GM19455 (cell line): ENCODE measurements at regions not wholly inside any gene's neighbourhood (a gene's known extent, or its start where the extent isn't known, plus 50 kb on each side); places are given as distances from the start of the nearest gene placed in this dataset.

ENCODE experiments used
- ATAC-seq: cut with Tn5 transposase; IDR thresholded peaks from one replicate; pipeline ENCODE4 v1.9.1; 2021; ENCODE audit not compliant: unreplicated experiment

DNA sequence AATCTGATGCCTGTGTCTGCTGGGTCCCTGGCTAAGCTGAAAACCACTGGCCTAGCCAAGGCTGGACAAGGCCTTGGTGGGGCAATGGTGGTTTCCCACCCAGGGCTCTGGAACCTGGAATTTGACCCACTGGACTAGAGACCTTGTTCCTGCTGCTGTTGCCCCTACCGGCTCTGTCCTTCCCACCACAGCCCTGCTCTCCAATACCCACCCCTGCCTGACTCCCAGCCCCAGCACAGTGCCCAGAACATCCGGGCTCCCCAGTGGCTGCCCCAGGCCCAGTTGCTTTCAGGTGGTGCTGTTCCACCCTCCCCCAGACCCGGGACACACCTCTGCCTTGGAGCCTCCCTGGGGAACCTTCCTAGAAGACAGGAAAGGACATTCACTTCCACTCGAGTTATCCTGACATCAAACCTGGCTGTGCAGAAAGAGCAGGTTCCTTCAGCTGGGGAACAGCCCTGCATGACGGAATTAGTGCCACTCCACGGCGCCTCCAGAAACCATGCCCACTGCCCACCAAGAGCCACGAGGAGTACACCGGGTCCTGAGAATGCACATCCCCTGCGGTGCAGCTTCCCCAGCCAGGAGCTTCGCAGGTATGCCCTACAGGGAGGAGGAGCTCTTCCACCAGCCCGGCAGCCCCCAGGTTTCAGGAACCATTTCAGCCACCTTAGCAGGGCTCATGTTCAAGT, 152.8 kb downstream of the OAT start:
- ATAC-seq: no peak

DNA sequence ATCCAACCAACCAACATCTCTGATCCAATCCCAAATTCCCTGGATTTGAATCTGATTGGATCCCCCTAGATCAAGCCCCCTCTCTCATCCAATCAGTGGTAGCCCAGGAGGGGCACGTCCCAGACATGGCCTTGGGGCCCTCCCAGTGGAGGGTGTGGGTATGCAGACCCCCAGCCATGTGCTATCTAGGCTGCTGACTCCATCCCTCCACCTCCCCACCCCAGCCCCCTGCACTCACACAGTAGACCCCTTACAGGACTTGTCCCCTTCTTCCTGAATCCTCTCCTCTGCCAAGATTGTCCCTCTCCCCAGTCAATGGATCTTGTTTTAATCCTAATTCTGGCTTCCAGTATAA, 153.4 kb downstream of the OAT start:
- no peak for ATAC-seq

DNA sequence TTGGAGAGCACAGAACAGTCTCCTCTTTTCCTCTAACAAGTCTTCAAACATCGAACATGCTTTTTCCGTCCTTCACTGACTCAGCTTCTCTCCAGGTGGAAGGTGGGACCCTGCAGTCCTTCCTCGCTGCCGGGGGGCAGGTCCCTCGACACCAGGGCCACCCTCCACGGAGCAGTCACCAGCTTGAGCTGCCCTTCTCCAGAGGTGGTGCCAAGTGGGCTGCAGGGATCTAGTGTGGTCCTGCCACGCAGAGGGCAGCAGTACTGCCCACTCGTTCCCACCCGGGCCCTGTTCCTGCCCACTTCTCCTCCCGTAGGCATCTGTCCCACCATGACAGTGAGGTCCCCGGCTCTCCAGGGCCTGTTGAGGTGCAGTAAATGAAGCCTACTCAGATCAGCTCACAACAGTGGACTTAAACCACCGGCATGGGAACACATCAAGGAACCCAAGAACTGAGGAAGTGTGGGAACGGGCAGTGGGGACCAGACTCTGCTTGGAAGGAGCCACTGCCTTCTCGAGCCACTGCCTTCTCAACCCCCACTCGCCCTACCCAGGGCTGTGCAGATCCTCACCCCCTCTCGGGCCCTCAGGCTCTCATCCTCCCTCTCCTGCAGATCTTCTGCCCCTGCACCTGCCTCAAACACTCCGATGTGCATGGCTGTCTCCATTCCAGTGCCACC, 153.9 kb downstream of the OAT start:
- ATAC-seq: no peak

GRCh38 chr10:124264271-124264670, 154.5 kb downstream of the OAT start:
- ATAC-seq: no peak

- ATAC-seq: no peak
Measured at GRCh38 chr10:124263726-124264125, 155.0 kb downstream of the OAT start.

- ATAC-seq: no peak
Measured at GRCh38 chr10:124262971-124263370, 155.8 kb downstream of the OAT start.

DNA sequence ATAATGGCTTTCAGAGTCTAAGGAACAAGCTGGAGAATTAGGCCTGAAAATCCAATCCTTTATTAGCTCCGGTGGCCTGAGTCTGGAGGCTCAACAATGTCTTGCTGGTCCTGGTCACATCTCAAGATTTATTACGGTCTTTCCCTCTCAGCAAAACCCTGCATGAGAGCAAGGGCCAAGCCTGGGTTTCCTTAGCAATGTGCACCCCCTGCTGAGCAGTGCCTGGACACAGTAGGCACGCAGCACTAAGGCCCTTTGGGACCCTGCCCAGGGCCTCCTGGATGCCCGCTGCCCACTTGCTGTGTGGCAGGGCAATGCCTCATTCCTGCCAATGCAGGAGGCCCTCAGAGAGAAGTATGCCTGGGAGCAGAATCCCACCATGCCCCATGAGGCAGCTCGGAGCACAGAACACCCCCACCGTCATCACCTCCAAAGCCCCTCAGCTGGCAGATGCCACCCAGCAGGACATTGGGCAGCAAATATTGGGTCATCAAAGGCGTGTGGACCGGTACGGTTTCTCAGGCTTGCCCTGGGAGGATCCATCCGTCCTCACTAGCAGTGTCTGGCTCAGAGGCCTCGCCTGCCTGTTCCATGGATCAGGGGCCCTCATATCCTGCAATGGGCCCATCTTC, 156.4 kb downstream of the OAT start:
- ATAC-seq: no peak

- no peak for ATAC-seq
Measured at GRCh38 chr10:124259139-124259825, 159.4 kb downstream of the OAT start.

GRCh38 chr10:124257781-124258180, 160.9 kb downstream of the OAT start:
- ATAC-seq: no peak

DNA sequence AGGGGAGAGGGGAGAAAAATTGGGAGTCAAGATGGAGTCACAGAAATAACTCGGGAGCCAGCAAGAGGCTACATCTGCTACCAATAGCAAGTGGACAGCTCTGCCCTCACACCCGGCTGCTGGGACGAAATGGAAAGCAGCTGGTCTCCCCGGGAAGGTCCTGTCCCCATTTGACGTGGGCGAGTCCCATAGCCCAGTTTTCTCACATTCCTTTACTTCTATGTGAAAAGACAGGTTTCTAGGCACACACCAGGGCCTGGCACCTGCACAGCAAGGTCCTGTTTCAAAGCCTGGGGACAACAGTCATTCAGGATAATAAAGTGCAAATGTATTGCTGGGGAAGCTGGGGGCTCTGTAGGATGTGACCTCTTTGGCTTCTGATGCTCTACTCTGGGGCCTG, 162.6 kb downstream of the OAT start:
- ATAC-seq: no peak

DNA sequence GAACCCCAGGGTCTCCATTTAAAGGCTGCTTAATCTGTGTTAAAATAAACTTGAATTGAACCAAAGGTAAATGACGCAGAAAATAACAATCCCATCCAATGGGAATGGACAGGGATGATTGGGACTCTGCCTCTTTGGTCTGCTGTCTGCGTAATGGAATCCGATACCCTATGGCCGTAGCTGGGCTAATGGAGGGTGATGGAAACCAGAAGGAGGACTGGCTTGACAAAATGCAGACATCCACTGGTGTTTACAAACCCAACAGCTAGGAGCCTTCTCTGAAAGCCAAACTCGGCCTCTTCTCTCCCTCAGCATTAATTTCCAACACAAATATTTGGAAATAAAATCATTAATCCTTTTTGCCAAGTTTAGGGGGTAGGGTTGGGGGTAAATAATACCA, 162.2 kb upstream of the CHST15 start:
- no peak for ATAC-seq

DNA sequence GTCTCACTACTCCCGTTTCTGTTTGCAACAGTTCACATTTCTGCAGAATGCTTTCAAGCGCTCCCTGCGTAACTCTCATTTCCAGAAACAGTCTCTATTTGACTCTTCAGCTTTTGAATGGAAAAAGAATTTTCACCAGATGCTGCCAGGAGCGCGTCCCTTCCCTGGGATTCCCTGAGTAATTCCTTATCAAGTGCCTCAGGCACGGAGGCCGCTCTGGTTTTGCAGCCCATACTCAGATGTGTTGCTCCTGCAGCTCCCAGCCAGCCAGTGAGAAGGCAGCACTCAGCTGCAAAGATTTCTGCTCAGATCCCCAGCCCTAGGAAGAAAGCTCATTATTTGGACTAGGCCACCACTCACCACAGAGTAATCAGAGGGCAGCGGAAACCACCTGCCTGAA, 161.1 kb upstream of the CHST15 start:
- ATAC-seq: no peak

GRCh38 chr10:124253006-124253405, 159.6 kb upstream of the CHST15 start:
- no peak for ATAC-seq

DNA sequence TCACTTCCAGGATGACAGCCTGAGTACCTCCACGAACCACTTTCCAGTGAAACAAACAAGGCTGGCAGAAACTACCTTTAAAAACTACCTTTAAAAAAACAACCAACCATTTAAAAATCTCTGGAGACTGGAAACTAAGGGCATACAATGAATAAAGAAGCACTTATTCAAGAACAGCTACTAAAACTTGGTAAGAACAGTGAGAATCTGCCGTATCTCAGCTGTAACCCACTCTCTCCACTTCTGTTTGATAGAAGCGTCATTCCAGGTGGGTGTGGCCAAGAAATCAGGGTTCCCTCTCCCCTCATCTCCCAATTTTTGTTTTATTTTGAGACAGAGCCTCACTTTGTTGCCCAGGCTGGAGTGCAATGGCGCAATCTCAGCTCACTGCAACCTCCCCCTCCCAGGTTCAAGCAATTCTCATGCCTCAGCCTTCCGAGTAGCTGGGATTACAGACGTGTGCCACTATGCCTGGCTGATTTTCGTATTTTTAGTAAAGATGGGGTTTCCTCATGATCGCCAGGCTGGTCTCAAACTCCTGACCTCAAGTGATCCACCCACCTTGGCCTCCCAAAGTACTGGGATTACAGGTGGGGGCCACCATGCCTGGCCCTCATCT, 158.8 kb upstream of the CHST15 start:
- ATAC-seq: no peak

GRCh38 chr10:124251317-124252065, 158.1 kb upstream of the CHST15 start:
- ATAC-seq: no peak

- ATAC-seq: no peak
Measured at GRCh38 chr10:124250506-124250905, 157.1 kb upstream of the CHST15 start.

DNA sequence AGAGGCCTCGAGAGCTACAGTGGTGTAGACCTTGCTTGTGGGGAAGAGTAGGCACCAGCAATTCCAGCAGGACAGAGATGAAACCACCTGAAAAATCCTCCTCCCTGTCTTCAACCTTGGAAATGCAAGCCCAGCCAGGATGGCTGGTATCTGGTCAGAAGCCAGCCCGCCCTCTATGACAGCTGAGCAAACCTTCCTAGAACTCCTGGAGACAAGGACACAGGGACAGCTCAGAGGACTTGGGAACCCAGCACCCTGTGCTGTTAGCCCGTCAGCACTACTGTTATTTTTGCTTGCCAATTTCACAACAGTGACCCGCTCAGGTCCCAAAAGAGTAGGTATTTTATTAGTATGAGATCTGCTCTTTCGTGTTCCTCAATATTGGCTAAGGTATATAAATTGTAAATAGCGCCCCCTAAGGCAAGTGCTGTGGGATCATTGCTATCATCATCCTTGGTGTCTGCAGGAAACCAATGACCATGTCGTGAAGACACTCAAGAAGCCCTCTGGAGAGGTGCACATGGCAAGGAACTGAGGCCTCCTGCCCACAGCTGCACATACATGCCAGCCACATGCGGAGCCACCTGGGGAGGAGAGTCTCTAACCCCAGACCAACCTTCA, 156.5 kb upstream of the CHST15 start:
- no peak for ATAC-seq

DNA sequence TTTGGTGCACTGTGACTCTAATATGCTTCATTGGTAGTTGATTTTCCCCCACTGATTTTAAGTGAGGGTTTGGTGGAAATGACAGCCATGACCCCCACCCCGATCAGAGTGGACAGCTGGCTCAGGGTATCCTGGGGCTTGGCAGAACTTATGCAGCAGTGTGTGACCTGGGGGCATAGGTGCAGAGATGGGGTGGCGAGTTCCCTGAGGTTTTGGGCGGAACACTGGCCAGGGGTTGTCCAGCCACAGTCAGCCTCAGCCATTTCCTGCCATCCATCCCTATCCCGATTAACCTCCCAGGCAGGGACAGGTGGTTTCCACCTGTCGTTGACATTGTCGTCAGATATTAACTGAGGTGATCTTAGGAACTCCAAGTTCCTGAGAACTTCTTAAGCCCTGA, 155.8 kb upstream of the CHST15 start:
- ATAC-seq: no peak

DNA sequence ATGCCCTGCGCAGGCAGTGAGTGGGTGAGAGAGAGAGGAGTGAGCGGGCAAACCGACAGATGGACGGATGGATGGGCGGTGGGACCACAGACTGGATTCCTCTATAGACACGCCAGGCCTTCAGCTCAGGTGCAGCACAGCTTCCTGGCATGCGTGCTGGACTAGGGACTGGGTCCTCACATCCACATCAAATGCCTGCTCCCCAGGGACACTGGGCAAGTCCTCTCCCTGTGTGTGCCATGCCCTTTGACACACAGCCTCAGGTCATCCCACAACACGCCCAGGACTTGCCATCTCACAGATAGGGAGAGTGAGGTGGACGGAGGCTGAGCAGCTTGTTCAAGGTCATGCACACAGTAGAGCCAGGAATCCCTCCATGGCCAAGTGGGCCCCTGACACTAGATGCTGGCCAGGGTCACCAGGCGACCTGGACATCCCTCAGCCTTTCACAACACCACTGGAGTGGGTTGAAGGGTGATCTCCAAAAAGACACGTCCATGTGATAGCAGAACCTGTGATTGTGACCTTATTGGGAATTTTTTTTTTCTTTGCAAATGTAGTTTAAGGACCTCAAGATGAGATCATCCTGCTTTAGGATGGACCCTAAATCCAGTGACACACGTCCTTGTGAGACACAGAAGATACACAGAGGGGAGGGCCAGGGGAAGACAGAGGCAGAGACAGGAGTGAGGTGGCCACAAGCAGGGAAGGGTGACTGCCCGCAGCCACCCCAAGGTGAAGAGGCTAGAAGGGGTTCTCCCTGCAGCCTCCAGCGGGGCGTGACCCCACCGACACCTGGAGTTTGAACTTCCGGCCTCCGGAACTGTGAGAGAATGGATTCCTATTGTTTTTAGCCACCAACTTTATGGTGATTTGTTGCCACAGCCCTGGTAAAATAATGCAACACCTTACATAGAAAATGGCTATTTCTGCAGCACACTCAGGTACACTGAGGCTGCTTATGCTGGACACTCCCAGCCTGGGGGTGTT, 155.0 kb upstream of the CHST15 start:
- no peak for ATAC-seq
